Femur (tissue), 1 donor: ENCODE measurements at regions not wholly inside any gene's neighbourhood (a gene's known extent, or its start where the extent isn't known, plus 50 kb on each side); places are given as distances from the start of the nearest gene placed in this dataset.

Experiments used
- DNase-seq: peaks from one replicate; pipeline ENCODE4 v3.0.0-alpha.2; 2017

- no peak for DNase-seq
These were observed 234.4 kb downstream of the BCL11A start for GRCh38 chr2:60319031-60319547.

DNA sequence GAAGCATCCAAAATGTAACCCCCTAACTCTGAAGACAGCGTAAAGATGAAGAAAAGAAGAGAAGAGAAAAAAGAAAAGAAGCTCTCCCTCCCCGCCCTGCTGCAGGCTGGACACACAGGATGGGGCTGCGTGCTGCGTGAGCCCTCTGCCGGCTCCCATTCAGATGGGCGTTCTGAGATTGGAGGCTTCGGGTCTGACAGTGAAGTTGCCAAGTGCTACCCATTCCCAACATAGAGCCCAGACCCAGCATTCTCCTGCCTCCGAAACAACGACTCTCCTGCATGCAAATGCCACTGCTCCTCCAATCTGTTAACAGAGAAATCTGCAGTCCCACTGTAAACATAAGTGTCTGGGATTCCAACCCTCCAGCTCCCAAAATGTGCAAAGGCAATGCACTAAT is 234.9 kb downstream of the BCL11A start:
- no peak for DNase-seq

- DNase-seq = no peak
These were observed 235.6 kb downstream of the BCL11A start for GRCh38 chr2:60317844-60318243.

DNA sequence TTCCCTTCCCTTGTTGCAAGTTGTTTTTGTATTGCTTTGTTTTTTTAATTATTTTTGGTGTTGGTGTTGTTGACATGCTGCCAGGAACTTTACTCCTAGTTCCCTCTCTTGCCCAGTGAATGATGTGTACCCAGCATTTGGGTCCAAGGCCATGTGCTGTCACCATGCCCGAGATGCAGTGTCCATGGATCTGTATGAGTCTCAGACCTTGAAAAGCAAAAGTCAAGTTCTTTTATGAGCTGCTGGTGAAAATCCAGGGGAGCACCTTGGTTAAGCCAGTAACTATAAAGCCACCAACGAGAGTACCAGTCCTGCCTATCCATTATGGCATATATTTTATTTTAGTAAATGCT is 236.4 kb downstream of the BCL11A start:
- no peak for DNase-seq

DNA sequence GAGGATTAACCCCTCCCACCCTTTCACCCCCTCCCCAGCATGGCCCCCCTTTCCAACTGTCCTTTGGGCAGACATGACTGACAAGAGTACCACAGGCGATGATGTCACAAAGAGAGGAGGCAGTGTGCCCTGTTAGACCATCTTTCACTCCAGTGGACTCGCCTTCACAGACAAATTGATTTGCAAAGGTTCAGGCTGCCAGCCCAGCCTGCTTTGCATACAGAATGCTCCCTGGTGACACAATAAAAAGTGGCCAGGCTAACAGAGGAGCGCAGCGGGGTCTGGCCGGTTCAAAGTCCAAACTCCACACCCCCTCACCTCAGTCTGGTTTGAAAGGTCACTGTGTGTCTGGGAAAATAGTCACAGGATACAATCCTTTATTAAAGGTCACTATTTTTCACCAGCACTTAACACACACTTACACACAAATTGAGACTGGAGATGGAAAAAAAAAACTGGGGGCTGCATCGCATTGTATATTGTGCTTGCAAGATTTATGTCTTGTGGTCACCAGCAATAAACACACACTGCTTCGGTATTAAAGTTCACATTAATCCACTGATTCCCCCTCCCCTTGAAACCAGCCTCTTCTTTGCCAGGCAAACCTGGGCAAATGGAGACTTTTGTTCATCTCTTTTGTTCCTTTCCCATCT is 236.9 kb downstream of the BCL11A start:
- no peak for DNase-seq

DNA sequence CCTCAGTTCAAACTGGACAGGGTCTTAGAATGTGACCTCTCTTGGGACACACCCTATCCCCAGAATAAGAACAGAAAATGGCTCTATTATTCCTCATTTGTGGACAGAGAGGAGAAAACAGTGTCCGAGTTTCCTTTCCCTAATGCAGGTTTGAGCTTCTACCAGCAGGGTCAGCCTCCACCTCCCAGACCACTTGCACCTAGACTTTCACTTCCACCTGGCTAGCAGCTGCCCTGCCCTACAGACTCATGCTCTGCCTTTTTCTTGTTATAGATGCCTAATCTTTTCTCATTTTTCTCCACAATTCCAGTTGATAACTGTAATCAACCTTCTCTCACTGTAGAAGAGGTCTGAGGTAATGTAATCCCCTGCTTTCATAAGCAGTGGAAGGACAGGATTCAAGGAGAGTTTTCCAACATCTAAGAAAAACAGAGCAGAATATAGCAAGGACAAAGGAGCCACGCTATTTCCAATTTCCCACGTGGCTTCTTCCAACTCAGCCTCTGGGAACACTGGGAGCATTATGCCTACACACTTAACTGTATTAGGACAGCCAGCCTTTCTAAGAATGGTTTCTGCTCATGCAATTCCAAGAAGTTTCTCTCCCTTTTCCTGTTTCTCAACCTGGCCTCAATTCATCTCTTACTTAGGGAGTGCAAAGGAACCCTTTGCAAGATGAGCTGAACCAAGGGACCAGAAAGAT is 239.8 kb downstream of the BCL11A start:
- DNase-seq = no peak

DNA sequence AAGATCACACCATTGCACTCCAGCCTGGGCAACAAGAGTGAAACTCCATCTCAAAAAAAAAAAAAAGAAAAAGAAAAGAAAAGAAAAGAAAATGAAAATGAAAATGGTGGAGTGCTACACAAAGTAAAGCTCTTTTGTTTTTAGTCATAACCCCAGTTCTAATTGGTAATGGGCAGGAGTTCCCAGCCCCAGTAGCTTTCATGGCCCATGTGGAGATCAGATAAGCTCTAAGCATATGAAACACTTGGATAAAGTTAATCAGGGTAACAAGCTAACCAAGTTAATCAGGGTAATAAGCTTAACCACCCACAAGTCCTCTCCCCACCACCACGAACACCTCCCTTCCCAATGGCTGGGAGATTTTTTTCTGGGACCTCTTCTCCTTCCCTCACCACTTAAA is 240.8 kb downstream of the BCL11A start:
- DNase-seq = no peak

GRCh38 chr2:60311524-60311923 is 241.9 kb downstream of the BCL11A start:
- DNase-seq = no peak

DNA sequence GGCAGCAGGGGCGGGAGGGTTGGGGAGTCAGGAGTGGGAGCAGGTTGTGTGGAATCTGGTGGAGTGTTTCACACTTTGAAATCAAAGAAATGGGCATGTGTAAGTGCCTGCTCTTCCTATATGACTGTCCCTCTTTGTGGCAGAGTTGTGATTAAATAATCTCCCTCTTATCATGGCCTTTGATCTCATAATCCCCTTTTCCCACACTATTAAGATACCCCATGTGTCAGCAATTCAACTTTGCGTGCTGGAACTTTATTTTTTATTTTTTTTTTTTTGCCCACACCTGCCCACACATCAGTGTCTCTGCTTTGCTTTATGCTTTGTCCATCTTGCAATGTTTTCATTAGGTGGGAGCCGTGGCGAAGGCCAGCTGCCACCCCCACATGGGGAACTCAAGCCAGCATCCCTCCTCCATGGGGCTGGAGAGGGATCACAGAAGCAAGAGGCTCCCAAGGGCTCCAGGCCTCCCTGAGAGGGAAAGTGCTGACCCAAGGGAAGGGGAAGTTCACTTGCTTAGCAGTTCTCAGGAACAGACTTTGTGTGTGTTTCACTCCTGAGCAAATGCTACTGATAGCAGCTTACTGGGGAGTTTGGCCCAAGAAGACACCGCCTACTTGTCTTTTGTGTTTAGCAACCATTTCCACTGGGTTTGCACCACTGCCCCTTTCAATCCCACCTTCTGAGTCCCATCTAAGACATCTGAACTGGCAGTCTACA is 243.4 kb downstream of the BCL11A start:
- DNase-seq = no peak

DNA sequence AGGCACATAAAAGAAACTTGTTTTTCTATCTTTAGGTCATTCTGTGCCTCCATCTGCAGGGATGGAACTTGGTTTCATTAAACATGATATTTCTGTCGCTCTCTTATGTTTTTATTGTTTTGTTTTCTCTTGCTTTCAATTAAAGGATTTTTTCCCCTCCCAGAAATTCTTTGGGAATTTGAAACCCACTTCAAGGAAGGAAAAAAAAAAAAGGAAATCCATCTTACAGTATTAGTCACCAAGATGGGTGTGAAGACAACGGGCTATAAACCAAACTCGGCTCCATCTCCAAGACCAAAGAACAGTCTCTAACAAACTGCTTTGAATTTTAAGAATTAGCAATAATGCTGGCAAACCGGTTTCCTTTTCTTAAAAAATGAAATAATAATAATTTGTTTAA is 244.1 kb downstream of the BCL11A start:
- no peak for DNase-seq

GRCh38 chr2:60306267-60306861 is 247.1 kb downstream of the BCL11A start:
- no peak for DNase-seq

GRCh38 chr2:60303680-60304079 is 249.8 kb downstream of the BCL11A start:
- no peak for DNase-seq

GRCh38 chr2:60302377-60303126 is 250.9 kb downstream of the BCL11A start:
- no peak for DNase-seq

GRCh38 chr2:60301726-60302125 is 251.7 kb downstream of the BCL11A start:
- no peak for DNase-seq

- DNase-seq = no peak
These were observed 254.3 kb downstream of the BCL11A start for GRCh38 chr2:60299179-60299578.

GRCh38 chr2:60298006-60298696 is 255.3 kb downstream of the BCL11A start:
- DNase-seq = no peak

DNA sequence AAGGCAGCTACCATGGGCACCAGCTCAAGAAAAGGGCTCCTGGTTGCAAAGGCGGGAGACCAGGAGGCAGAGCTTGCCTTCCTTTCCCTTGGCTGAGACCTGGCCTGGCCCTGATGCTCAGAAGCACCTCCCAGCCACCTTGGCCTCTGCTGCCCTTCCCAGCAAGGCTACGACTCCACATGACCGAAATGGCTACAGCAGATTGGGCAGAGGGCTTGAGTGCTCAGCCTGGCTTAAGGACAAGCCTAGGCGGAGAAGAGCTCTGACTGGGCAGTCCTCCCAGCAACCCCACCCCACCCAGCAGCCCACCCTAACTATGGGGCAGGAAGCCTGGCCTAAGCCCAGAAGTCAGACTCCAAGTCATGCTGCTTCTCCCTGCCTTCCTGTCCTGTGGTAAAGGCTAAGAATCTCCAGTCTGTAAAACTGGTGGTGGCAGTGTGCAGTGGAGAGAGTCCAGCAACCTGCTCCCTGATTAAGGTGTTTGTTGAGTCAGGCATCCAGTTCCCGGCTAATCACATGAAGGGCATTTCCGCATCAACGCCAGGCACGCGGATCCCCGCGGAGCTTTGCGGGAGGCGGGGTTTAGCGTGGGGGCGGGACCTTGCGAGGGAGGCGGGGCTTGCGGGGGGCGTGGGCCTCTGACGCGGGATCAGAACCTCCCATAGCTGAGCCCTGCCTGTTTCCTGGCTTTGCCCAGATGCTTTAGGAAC is 256.0 kb downstream of the BCL11A start:
- DNase-seq = peak; percentile 36

DNA sequence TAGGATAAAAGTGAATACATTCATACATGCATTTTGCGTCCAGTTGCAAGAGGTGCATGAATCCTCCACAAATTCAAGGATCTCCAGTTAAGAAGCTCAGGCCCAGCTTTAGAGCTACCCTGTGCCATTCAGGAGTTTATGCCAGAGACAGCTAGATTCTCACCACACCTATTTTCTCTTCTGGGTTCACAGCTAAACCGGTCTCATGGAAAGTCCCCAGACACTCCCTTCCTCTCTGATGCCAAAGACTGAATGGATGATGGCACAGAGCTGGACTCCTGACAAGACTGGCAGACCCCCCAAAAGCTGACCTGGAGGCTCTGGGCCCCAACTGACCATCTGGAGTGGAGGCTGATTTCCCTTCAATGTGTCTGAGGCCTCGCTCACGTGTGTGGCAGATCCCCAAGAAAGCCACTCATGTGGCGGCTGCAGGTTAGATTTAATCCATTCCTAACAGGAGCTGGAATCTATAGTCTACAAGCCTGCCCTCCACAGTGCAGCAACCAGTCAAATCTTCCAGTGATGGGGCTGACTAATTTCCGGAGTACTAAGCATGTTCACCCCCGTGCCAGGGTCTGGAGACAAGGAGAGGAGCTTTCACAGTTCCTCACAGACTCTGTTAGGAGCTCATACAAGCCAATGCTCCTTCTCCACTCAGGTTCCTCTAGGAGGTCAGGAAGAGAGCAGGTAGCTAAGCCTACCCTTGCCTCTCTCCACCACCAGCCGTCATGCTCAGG is 257.1 kb downstream of the BCL11A start:
- DNase-seq = no peak

DNA sequence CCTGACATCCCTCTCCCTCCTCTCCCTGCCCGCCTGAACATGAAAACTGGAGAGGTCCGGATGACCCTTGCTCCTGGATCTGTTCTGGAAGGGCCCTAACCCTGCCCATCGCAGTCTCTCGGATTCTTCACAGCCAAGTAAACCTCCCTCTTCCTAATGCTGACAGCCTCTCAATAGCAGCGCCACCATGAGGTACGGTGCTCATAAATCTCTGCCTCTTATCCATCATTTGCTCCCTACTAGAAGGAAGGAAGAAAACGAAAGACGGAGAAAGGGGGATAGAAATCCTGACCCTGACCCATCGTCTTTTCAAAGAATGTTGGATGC is 257.9 kb downstream of the BCL11A start:
- no peak for DNase-seq

DNA sequence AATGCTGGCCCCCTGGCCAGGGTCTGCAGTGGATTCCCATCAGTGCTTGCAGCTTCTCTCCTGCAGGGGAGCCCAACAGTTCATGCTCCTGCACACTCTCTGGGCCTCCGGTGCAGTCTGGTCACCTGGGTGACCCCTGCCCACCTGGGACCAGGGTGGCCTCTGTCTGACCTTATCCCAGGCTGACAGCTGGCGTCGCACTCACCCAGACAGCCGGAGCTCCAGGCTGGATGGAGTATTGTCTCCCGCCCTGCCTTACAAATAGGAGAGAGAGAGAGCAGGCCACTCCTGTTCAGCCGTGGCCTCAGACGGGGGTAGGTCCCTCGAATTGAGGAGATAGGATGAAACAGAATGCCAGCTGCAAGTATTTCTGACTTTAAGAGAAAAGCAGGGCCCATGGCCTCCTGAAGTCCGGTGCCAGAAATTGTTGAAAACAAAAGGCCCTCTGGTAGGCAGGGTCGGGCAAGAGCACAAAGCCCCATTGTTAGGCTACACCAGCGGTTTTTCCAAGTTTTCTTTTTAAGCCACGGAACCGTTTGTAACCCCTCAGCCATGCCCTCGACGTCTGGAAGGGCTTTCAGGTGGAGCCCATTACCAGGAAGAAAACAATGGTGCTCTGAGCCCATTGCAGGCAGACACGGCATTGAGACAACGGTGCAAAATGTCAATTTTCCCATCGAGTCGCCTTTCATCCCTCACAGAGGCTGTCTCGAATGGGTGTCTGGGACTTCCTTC is 258.4 kb downstream of the BCL11A start:
- DNase-seq = no peak
